Activated B cell treated with CpG ODN at 0.5 μM for 24 hours (primary cell): ENCODE measurements at regions not wholly inside any gene's neighbourhood (a gene's known extent, or its start where the extent isn't known, plus 50 kb on each side); places are given as distances from the start of the nearest gene placed in this dataset.

Experiments
- ATAC-seq: fragments of 200-7000 bp; cut with Tn5 transposase; one replicate; pipeline ENCODE4 v1.10.0; 2021; ENCODE audit warnings: low read depth, mild to moderate bottlenecking, moderate library complexity
- CTCF ChIA-PET: fragments of 350-600 bp; sonication (Branson Sonifier 250); formaldehyde crosslinking; loops from one replicate; lab custom pipeline; 2021; ENCODE audit warnings: antibody characterized with exemption; lab: Charles Lee
- POLR2A ChIA-PET: fragments of 350-600 bp; sonication (Branson Sonifier 250); formaldehyde crosslinking; loops from one replicate; lab custom pipeline; 2021; ENCODE audit warnings: antibody characterized with exemption; lab: Charles Lee
- DNase-seq: peaks from one replicate; pipeline ENCODE4 v3.0.0; 2022
- H3K27ac Mint-ChIP-seq: one replicate; pipeline ENCODE4 v1.8.0; 2020; ENCODE audit warnings: mixed read lengths
- H3K27me3 Mint-ChIP-seq: one replicate; pipeline ENCODE4 v1.8.0; 2021; ENCODE audit warnings: mixed read lengths
- H3K36me3 Mint-ChIP-seq: one replicate; pipeline ENCODE4 v1.8.0; 2021; ENCODE audit warnings: low read depth, mixed read lengths
- H3K4me1 Mint-ChIP-seq: one replicate; pipeline ENCODE4 v1.8.0; 2021; ENCODE audit warnings: mixed read lengths
- H3K4me3 Mint-ChIP-seq: one replicate; pipeline ENCODE4 v1.8.0; 2020; ENCODE audit warnings: mild to moderate bottlenecking, mixed read lengths
- H3K9me3 Mint-ChIP-seq: one replicate; pipeline ENCODE4 v1.8.0; 2020; ENCODE audit warnings: mixed read lengths
- CTCF ChIP-seq: fragments of 200-600 bp; IDR thresholded peaks from one replicate; pipeline ENCODE4 v1.8.0; 2022; ENCODE audit warnings: antibody characterized with exemption, mild to moderate bottlenecking
- intact Hi-C: fragments of 100-400 bp; cut with micrococcal nuclease; formaldehyde crosslinking; loops from one replicate; pipeline ENCODE4 v1.15.1; 2024

GRCh38 chr12:92608151-92609091 lies 94.4 kb upstream of the PLEKHG7 start:
- no peak for DNase-seq
- no peak overlapping the region for H3K27ac Mint-ChIP-seq
- peaks cover 9% of the 10 kb centered on the region for H3K4me1 Mint-ChIP-seq
- H3K36me3 Mint-ChIP-seq, result no peaks in the 10 kb centered on the region
- H3K27me3 Mint-ChIP-seq, result no peaks in the 10 kb centered on the region
- ChIA-PET POLR2A (interaction anchor here (0.6 to 1.5 kb wide), 3 partner anchors 463 to 1136 kb away, joined by 7 to 9 read pairs (median 8); partner anchors contain the start of gene BTG1), CTCF (interaction anchor here (0.8 to 2.3 kb wide), 5 partner anchors 14 to 1227 kb away, joined by 3 to 12 read pairs (median 4); no protein-coding TSS in a partner anchor)
- intact Hi-C loops, result loop anchor here (1.0 kb wide), 3 partner anchors 14 to 1226 kb away; no protein-coding TSS in a partner anchor
- H3K9me3 Mint-ChIP-seq, result no peaks in the 10 kb centered on the region
- H3K4me3 Mint-ChIP-seq, result peak overlapping the region; percentile 44
- no peak for ATAC-seq
- no peak for TF ChIP-seq CTCF

GRCh38 chr12:92606956-92607355 lies 95.8 kb upstream of the PLEKHG7 start:
- Mint-ChIP-seq H3K36me3 (no peaks in the 10 kb centered on the region), H3K9me3 (peaks cover under 1% of the 10 kb centered on the region), H3K27ac (no peak overlapping the region), H3K4me1 (peaks cover 15% of the 10 kb centered on the region), H3K4me3 (no peak overlapping the region), H3K27me3 (no peaks in the 10 kb centered on the region)
- ATAC-seq (no peak), DNase-seq (no peak)
- intact Hi-C loops, result no loop called here
- ChIA-PET POLR2A (no interaction called here), CTCF (interaction anchor here (1.7 to 2.3 kb wide), 3 partner anchors 13 to 1225 kb away, joined by 4 to 12 read pairs (median 6); no protein-coding TSS in a partner anchor)
- TF ChIP-seq CTCF, result no peak

- Mint-ChIP-seq H3K9me3 (peaks cover 8% of the 10 kb centered on the region), H3K27me3 (no peaks in the 10 kb centered on the region), H3K4me3 (no peak overlapping the region), H3K4me1 (peaks cover 26% of the 10 kb centered on the region), H3K27ac (no peak overlapping the region), H3K36me3 (peaks cover 6% of the 10 kb centered on the region)
- DNase-seq (no peak), ATAC-seq (no peak)
- ChIA-PET CTCF (interaction anchor here (1.1 kb wide), 1 partner anchor 35 kb away, joined by 3 read pairs; no protein-coding TSS in a partner anchor), POLR2A (no interaction called here)
- no peak for TF ChIP-seq CTCF
- intact Hi-C loops, result no loop called here
Observed at GRCh38 chr12:92605621-92606170, 97.1 kb upstream of the PLEKHG7 start.

- no peak overlapping the region for H3K27ac Mint-ChIP-seq
- intact Hi-C loops, result no loop called here
- no peak overlapping the region for H3K4me3 Mint-ChIP-seq
- H3K27me3 Mint-ChIP-seq, result no peaks in the 10 kb centered on the region
- peaks cover 11% of the 10 kb centered on the region for H3K9me3 Mint-ChIP-seq
- DNase-seq (no peak), ATAC-seq (no peak)
- TF ChIP-seq CTCF, result no peak
- peaks cover 27% of the 10 kb centered on the region for H3K4me1 Mint-ChIP-seq
- CTCF ChIA-PET, result interaction anchor here (1.1 kb wide), 1 partner anchor 34 kb away, joined by 3 read pairs; no protein-coding TSS in a partner anchor
- H3K36me3 Mint-ChIP-seq, result peaks cover 8% of the 10 kb centered on the region
- POLR2A ChIA-PET, result interaction anchor here (1.0 kb wide), 1 partner anchor 10 kb away, joined by 3 read pairs; no protein-coding TSS in a partner anchor
Observed at GRCh38 chr12:92604786-92605185, 98.0 kb upstream of the PLEKHG7 start.
